Smooth muscle cell (in vitro differentiated cells): ENCODE measurements at regions not wholly inside any gene's neighbourhood (a gene's known extent, or its start where the extent isn't known, plus 50 kb on each side); places are given as distances from the start of the nearest gene placed in this dataset.

Experiments used
- DNase-seq: peaks from one replicate; lab custom pipeline; 2025; ENCODE audit not compliant: unreplicated experiment; lab: John Stamatoyannopoulos, UW
- H2AFZ ChIP-seq: fragments of 200-600 bp; sonication (generic); 2 replicates; pipeline ENCODE4 v1.6.0; 2016; ENCODE audit warnings: antibody characterized with exemption, low read depth, mild to moderate bottlenecking
- H3F3A ChIP-seq: fragments of 200-600 bp; sonication (generic); 2 replicates; pipeline ENCODE4 v1.6.0; 2017; ENCODE audit warnings: antibody characterized with exemption, low read depth
- H3K27ac ChIP-seq: fragments of 200-600 bp; sonication (generic); 2 replicates; pipeline ENCODE4 v1.5.1; 2016; ENCODE audit warnings: low read depth, mild to moderate bottlenecking
- H3K27me3 ChIP-seq: fragments of 200-600 bp; sonication (generic); 2 replicates; pipeline ENCODE4 v1.6.1; 2016; ENCODE audit warnings: low read depth, mild to moderate bottlenecking
- H3K36me3 ChIP-seq: fragments of 200-600 bp; sonication (generic); 2 replicates; pipeline ENCODE4 v1.5.1; 2016; ENCODE audit warnings: low read depth
- H3K4me1 ChIP-seq: fragments of 200-600 bp; sonication (generic); 2 replicates; pipeline ENCODE4 v1.5.1; 2016; ENCODE audit warnings: low read depth
- H3K4me2 ChIP-seq: fragments of 200-600 bp; sonication (generic); 2 replicates; pipeline ENCODE4 v1.6.0; 2016; ENCODE audit warnings: mild to moderate bottlenecking
- H3K4me3 ChIP-seq: fragments of 200-600 bp; sonication (generic); 2 replicates; pipeline ENCODE4 v1.5.1; 2016; ENCODE audit warnings: mild to moderate bottlenecking
- H3K79me2 ChIP-seq: fragments of 200-600 bp; sonication (generic); 2 replicates; pipeline ENCODE4 v1.6.0; 2016; ENCODE audit warnings: low read depth, mild to moderate bottlenecking
- H3K9ac ChIP-seq: fragments of 200-600 bp; sonication (generic); 2 replicates; pipeline ENCODE4 v1.6.0; 2016; ENCODE audit warnings: low read depth
- H3K9me3 ChIP-seq: fragments of 200-600 bp; sonication (generic); replicated peaks from 2 replicates; pipeline ENCODE4 v1.5.1; 2016; ENCODE audit warnings: low read depth
- H4K20me1 ChIP-seq: fragments of 200-600 bp; sonication (generic); 2 replicates; pipeline ENCODE4 v1.6.0; 2016; ENCODE audit warnings: low read depth
- WGBS: methylation state at CpG from one replicate; pipeline ENCODE4 v1.1.7; 2016; ENCODE audit warnings: low lambda C conversion rate; 5-methylcytosine and 5-hydroxymethylcytosine counted together
- TF ChIP-seq, protein P1 (sequence below): fragments of 200-600 bp; sonication (generic); IDR thresholded peaks from 2 replicates; pipeline ENCODE4 v1.5.1; 2017; ENCODE audit warnings: borderline replicate concordance, mild to moderate bottlenecking, antibody characterized with exemption; ENCODE audit not compliant: insufficient read depth, poor library complexity, severe bottlenecking

DNA sequence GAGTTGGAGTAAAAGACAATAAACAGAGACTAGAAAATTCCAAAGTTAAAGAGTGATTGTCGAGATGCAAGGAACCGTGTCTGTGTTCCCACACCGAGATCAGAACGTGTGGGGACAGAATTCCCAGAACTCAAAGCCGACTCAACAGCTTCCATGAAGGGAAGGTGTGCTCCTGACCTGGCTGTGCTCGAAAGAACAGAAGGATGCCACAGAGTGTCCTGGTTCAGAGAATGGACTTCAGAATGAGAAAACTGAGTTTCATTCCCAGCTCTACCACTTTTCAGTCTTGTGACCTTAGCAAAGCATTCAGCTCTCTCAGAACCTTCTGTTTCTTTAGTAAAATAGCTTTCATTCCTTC is 420.0 kb upstream of the SLC30A5 start:
- no peak overlapping the region for H3K4me3 ChIP-seq
- no peak overlapping the region for H2AFZ ChIP-seq
- no peaks in the 10 kb centered on the region for H4K20me1 ChIP-seq
- TF ChIP-seq, protein P1, sequence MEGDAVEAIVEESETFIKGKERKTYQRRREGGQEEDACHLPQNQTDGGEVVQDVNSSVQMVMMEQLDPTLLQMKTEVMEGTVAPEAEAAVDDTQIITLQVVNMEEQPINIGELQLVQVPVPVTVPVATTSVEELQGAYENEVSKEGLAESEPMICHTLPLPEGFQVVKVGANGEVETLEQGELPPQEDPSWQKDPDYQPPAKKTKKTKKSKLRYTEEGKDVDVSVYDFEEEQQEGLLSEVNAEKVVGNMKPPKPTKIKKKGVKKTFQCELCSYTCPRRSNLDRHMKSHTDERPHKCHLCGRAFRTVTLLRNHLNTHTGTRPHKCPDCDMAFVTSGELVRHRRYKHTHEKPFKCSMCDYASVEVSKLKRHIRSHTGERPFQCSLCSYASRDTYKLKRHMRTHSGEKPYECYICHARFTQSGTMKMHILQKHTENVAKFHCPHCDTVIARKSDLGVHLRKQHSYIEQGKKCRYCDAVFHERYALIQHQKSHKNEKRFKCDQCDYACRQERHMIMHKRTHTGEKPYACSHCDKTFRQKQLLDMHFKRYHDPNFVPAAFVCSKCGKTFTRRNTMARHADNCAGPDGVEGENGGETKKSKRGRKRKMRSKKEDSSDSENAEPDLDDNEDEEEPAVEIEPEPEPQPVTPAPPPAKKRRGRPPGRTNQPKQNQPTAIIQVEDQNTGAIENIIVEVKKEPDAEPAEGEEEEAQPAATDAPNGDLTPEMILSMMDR: no peak
- DNase-seq: no peak
- no peaks in the 10 kb centered on the region for H3K4me1 ChIP-seq
- no peak overlapping the region for H3K4me2 ChIP-seq
- no peak overlapping the region for H3K27ac ChIP-seq
- no peaks in the 10 kb centered on the region for H3K9me3 ChIP-seq
- 66% methylated on average over 6 of the region's 6 CpGs for WGBS
- H3K36me3 ChIP-seq: no peaks in the 10 kb centered on the region
- no peaks in the 10 kb centered on the region for H3K27me3 ChIP-seq
- no peak overlapping the region for H3K9ac ChIP-seq
- no peaks in the 10 kb centered on the region for H3F3A ChIP-seq
- H3K79me2 ChIP-seq: no peaks in the 10 kb centered on the region

DNA sequence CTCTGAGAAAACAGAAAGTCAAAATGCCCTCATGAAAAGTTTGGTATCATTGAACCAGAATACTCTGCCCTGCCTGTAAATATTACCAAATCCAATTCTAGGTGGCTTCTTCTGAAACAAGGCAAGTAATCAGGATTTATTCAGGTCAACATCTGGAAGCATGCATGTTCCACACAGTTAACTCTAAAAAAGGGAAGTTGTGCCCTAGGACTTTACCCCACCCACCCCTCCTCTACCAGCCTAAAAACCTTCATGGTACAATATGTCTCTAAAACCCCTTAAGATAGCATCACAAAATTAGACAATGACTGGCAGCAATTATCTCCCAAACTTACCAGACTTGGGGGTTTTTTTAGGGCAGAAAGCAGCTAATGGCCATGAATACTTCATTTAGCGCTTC is 414.8 kb upstream of the SLC30A5 start:
- TF ChIP-seq, protein P1: no peak
- Histone ChIP-seq H3K36me3 (no peaks in the 10 kb centered on the region), H3K27me3 (no peaks in the 10 kb centered on the region), H4K20me1 (no peaks in the 10 kb centered on the region), H3K79me2 (no peaks in the 10 kb centered on the region), H3K4me1 (no peaks in the 10 kb centered on the region), H3K4me3 (no peak overlapping the region), H3F3A (peaks cover 10% of the 10 kb centered on the region), H3K9me3 (no peaks in the 10 kb centered on the region), H2AFZ (no peak overlapping the region), H3K27ac (no peak overlapping the region), H3K9ac (no peak overlapping the region), H3K4me2 (no peak overlapping the region)
- 100% methylated on average over 1 of the region's 1 CpG for WGBS
- DNase-seq: no peak

DNA sequence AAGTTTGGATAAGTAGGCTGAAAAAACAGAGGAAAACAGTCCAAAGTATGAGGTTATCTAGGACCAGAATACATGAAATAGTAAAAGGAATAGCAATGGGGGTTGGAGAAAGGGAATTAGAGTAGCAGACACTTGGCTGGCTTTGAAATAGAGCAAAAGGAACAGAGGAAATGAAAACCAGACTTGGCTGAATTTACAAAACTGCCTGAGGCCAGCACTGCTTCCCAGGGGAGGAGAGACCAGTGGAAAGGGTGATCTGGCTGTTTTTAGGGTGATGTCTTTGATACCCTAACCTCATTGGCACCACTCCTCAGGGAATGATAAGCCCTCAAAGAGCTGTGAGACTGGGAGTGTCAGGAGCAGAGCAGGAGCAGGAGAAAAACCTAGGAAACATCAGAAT is 413.4 kb upstream of the SLC30A5 start:
- Histone ChIP-seq H2AFZ (no peak overlapping the region), H3K27ac (no peak overlapping the region), H4K20me1 (no peaks in the 10 kb centered on the region), H3K4me2 (no peak overlapping the region), H3K36me3 (no peaks in the 10 kb centered on the region), H3F3A (peaks cover 14% of the 10 kb centered on the region), H3K4me1 (no peaks in the 10 kb centered on the region), H3K79me2 (no peaks in the 10 kb centered on the region), H3K4me3 (no peak overlapping the region), H3K9me3 (no peaks in the 10 kb centered on the region), H3K9ac (no peak overlapping the region), H3K27me3 (no peaks in the 10 kb centered on the region)
- no peak for DNase-seq
- TF ChIP-seq, protein P1: no peak

DNA sequence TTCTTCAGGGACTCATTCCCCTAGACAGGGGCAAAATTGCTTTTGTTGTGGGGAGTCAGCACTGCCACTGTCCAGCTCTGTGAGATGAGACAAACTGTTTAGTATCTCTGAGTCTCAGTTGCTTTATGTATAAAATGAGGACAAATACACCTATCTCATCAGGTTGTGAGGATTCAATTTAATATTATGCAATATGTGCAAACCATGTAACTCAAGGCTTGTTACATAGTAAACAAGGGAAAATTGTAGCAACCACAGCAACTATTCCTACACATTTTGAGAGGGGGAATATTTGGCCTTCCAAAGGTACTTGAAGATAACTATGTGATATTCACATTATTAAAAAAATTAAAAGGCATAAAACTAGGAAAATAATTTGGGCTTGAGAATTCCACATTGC is 411.9 kb upstream of the SLC30A5 start:
- no peaks in the 10 kb centered on the region for H3K27me3 ChIP-seq
- no peak overlapping the region for H3K4me2 ChIP-seq
- H3K27ac ChIP-seq: no peak overlapping the region
- TF ChIP-seq, protein P1: no peak
- H2AFZ ChIP-seq: no peak overlapping the region
- H3K9ac ChIP-seq: no peak overlapping the region
- no peaks in the 10 kb centered on the region for H4K20me1 ChIP-seq
- no peaks in the 10 kb centered on the region for H3K4me1 ChIP-seq
- H3K79me2 ChIP-seq: no peaks in the 10 kb centered on the region
- DNase-seq: no peak
- peaks cover 14% of the 10 kb centered on the region for H3F3A ChIP-seq
- H3K36me3 ChIP-seq: no peaks in the 10 kb centered on the region
- no peaks in the 10 kb centered on the region for H3K9me3 ChIP-seq
- H3K4me3 ChIP-seq: no peak overlapping the region
